ENCODE measurements at regions not wholly inside any gene's neighbourhood (a gene's known extent, or its start where the extent isn't known, plus 50 kb on each side); places are given as distances from the start of the nearest gene placed in this dataset.

DNA sequence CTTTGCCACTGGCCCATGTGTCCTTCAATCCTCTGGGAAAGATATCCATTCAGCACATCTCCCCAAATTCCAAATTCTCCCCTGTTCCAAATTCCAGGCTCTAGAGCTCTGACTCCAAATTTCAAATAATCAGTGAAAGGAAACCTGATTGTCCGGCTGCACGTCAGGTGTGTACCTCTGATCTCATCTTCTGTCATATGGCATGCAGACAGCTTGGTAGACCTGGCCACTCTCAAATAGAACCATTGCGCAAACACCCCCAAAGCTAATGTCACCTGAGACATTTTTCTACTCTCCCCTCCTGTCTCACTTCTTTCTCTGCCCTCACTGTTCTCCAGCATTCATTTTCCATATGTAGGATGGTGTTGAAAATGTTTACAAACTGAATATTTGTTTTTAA lies 337.0 kb upstream of the DYNLRB2 start:
- Histone ChIP-seq H3K27me3 (replicated peaks; ENCODE audit: insufficient read depth) (no peaks in the 10 kb centered on the region), H3K9me3 (no peaks in the 10 kb centered on the region), H3K36me3 (no peaks in the 10 kb centered on the region), H3K4me3 (no peak overlapping the region), H3K27ac (no peak overlapping the region), H3K4me1 (replicated peaks) (no peaks in the 10 kb centered on the region)
- TF ChIP-seq, protein P1, sequence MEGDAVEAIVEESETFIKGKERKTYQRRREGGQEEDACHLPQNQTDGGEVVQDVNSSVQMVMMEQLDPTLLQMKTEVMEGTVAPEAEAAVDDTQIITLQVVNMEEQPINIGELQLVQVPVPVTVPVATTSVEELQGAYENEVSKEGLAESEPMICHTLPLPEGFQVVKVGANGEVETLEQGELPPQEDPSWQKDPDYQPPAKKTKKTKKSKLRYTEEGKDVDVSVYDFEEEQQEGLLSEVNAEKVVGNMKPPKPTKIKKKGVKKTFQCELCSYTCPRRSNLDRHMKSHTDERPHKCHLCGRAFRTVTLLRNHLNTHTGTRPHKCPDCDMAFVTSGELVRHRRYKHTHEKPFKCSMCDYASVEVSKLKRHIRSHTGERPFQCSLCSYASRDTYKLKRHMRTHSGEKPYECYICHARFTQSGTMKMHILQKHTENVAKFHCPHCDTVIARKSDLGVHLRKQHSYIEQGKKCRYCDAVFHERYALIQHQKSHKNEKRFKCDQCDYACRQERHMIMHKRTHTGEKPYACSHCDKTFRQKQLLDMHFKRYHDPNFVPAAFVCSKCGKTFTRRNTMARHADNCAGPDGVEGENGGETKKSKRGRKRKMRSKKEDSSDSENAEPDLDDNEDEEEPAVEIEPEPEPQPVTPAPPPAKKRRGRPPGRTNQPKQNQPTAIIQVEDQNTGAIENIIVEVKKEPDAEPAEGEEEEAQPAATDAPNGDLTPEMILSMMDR (IDR thresholded peaks at IDR 0.05): no peak
- no peak for TF ChIP-seq POLR2AphosphoS5 (IDR thresholded peaks at IDR 0.05)
- WGBS: 98% methylated on average over 3 of the region's 3 CpGs
- intact Hi-C loops (cut with DNase I): no loop called here
- no peak for DNase-seq (ENCODE audit: low spot score)

DNA sequence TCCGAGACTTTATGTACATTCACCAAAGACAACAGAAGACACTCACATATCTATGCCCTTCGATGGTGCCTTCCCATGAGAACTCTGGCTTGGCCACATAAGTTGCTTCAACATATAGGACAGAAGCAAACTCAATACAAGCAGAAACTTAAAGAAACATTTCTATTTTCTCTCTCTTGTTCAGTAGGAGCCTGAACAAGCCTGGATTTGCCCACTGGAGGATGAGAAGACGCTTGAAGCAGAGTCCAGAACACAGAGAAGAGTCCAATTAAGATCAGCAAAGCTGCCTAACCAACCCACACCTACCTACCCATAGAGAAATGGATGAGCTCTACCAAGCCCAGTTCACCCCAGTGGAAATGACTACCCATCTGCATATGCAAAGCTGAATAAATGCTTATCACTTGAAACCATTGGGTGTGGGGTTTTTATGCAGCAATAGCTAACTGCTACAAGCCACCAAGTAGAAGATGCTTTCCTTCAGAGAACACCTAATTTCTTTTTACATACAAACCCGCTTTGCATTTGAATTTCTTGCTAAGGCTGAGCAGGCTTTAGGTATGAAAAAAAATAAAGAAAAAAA lies 337.9 kb upstream of the DYNLRB2 start:
- DNase-seq (ENCODE audit: low spot score): no peak
- Histone ChIP-seq H3K27me3 (replicated peaks; ENCODE audit: insufficient read depth) (no peaks in the 10 kb centered on the region), H3K36me3 (no peaks in the 10 kb centered on the region), H3K4me3 (no peak overlapping the region), H3K9me3 (no peaks in the 10 kb centered on the region), H3K27ac (no peak overlapping the region), H3K4me1 (replicated peaks) (peaks cover 2% of the 10 kb centered on the region)
- TF ChIP-seq, protein P1 (IDR thresholded peaks at IDR 0.05): no peak
- no peak for TF ChIP-seq POLR2AphosphoS5 (IDR thresholded peaks at IDR 0.05)
- no peak for TF ChIP-seq POLR2A (IDR thresholded peaks at IDR 0.05)
- 44% methylated on average over 4 of the region's 4 CpGs for WGBS
- intact Hi-C loops (cut with DNase I): no loop called here

DNA sequence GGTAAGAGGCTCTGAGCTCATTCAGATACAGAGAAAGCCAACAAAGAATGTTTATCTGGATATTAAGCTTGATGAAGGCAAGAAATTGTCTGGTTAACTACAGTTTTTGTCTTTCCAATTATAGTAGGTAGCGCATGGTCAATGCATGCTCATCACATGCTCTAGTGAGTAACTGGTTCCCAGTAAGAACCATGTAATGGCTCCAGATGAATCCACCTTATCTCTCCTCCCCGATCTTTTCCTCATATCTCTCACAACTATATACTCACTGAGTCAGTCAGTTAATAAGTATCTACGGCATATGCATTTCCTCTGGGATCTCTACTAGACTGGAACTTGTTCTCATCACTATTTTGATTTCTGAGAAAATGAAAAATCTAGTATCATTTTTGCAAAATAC lies 340.7 kb upstream of the DYNLRB2 start:
- Histone ChIP-seq H3K4me3 (no peak overlapping the region), H3K27me3 (replicated peaks; ENCODE audit: insufficient read depth) (no peaks in the 10 kb centered on the region), H3K4me1 (replicated peaks) (peaks cover 2% of the 10 kb centered on the region), H3K27ac (no peak overlapping the region), H3K9me3 (no peaks in the 10 kb centered on the region), H3K36me3 (no peaks in the 10 kb centered on the region)
- WGBS: 99% methylated on average over 3 of the region's 3 CpGs
- no peak for TF ChIP-seq POLR2A (IDR thresholded peaks at IDR 0.05)
- no peak for TF ChIP-seq POLR2AphosphoS5 (IDR thresholded peaks at IDR 0.05)
- TF ChIP-seq, protein P1 (IDR thresholded peaks at IDR 0.05): no peak
- intact Hi-C loops (cut with DNase I): no loop called here
- no peak for DNase-seq (ENCODE audit: low spot score)

DNA sequence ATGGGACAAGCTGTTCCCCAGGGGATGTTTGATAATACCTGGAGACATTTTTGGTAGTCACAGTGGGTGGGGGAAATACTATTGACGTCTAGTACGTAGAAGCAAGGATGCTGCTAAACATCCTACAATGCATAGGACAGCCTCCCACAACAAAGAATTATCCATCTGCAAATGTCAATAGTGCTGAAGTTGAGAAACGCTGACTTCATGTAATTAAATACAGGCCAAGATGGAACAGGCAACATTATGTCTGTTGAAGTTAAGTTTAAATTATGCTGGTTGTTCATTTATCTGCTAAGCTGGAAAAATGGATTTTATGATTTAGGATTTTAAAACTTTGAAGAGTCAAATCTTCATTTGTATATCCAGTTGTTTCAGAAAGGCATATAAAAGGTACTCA lies 341.2 kb upstream of the DYNLRB2 start:
- intact Hi-C loops (cut with DNase I): no loop called here
- TF ChIP-seq, protein P1 (IDR thresholded peaks at IDR 0.05): no peak
- TF ChIP-seq POLR2A (IDR thresholded peaks at IDR 0.05): no peak
- Histone ChIP-seq H3K27me3 (replicated peaks; ENCODE audit: insufficient read depth) (no peaks in the 10 kb centered on the region), H3K36me3 (no peaks in the 10 kb centered on the region), H3K4me1 (replicated peaks) (peaks cover 2% of the 10 kb centered on the region), H3K27ac (no peak overlapping the region), H3K4me3 (no peak overlapping the region), H3K9me3 (no peaks in the 10 kb centered on the region)
- DNase-seq (ENCODE audit: low spot score): no peak
- WGBS: 87% methylated on average over 3 of the region's 3 CpGs
